HG03159 (cell line): ENCODE measurements at regions not wholly inside any gene's neighbourhood (a gene's known extent, or its start where the extent isn't known, plus 50 kb on each side); places are given as distances from the start of the nearest gene placed in this dataset.

Experiments
- ATAC-seq: cut with Tn5 transposase; IDR thresholded peaks from one replicate; pipeline ENCODE4 v1.9.1; 2021; ENCODE audit warnings: mild to moderate bottlenecking, moderate library complexity; ENCODE audit not compliant: unreplicated experiment

- ATAC-seq: no peak
Measured at GRCh38 chr10:128722947-128723346, 596.7 kb upstream of the MKI67 start.

GRCh38 chr10:128723631-128724205, 597.5 kb upstream of the MKI67 start:
- ATAC-seq: no peak

- ATAC-seq: no peak
Measured at GRCh38 chr10:128725531-128725930, 599.3 kb upstream of the MKI67 start.

GRCh38 chr10:128727114-128727513, 600.9 kb upstream of the MKI67 start:
- no peak for ATAC-seq

GRCh38 chr10:128729910-128730420, 603.7 kb upstream of the MKI67 start:
- ATAC-seq: no peak

DNA sequence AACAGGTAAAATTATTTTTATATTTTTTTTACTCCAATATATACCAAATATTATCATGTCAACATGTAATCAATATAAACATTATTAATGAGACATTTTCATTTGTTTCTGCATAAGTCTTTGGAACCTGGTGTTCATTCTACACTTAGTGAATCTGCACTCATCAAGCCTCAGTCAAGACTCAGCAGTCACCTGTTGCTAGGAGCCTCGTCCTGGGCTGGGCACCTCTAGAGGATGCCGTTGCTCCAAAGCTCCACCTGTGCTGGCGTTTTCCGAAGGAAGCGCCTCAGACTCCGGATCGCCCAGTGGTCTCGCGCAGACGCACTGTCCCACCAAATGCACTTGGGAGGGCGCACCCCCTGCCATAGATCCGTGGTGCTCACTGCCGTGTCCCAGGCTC, 604.7 kb upstream of the MKI67 start:
- no peak for ATAC-seq

DNA sequence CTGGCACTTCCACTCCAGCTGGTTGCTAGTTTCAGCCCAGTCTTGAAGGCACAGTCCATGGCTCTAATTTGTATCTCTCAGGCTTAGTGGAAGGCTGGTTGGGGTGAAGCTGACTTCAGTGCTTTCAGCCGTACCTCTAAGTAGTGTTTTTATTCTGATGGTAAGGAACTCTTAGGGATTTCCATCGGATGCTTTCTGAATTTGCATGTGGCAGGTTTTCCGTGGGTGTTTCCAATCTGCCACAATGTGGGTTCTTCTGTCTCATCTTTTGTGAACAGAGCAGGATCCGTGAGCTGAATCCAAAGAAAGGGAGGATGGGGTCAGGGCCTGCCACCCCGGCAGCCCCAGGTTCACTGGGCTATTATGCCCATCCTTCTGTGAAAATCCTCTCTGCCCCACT, 607.9 kb upstream of the MKI67 start:
- no peak for ATAC-seq

DNA sequence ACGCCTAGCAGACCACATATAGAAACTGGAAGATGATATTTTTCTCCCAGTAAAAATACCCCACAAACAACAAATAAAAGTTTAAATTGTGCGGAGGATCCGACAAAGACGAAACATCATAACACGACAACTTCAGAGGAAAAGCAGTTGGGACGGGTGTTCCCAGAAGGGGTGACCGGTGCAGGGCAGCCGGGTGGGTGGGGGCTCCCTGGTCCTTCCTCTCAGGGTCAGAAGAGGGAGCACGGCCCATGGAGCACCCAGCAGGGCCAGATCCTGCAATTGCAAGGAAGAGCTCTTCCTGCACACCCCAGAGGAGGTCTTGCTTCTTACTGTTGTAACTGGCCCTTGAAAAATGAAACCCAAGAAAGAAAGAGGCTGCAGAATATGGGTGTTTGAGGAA, 608.5 kb upstream of the MKI67 start:
- ATAC-seq: no peak

DNA sequence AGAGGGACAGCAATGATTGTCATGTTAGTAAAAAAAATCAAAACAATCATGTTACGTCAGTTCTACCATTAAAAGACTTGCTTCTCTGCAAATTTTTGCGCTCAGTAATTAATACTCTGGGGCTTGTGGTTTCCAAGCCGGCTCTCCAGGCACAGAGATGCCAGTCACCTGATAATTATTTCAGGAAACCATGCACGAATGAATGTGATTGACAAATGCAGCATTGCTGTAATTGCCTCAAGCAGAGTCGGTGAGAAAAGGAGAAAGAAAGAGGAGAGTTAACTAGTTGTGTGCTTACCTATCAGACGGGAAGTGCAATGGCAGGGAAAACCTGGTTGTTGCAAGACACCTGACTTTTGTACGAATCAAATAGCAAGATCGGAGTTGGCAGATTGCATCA, 609.8 kb upstream of the MKI67 start:
- no peak for ATAC-seq

GRCh38 chr10:128738386-128738915, 612.2 kb upstream of the MKI67 start:
- no peak for ATAC-seq

GRCh38 chr10:128739930-128740329, 613.7 kb upstream of the MKI67 start:
- no peak for ATAC-seq

DNA sequence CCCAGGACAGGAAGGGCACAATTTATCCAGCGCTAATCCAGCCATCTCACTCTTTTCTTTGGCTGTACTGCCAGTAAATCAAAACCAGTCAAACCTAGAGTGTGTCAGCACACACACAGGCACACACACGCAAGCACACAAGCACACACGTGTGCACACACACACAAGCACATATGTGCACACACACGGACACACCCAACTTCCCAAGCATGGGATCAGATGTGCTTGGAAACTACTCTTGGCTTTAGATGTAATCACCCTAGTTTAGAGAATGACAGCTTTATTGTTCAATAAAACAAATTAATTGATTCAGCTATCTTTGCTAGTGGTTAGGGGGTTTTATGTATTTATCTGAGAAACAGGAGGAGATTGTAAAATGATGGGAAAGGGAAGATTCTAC, 615.0 kb upstream of the MKI67 start:
- ATAC-seq: no peak

- ATAC-seq: no peak
Measured at GRCh38 chr10:128741680-128742079, 615.5 kb upstream of the MKI67 start.

DNA sequence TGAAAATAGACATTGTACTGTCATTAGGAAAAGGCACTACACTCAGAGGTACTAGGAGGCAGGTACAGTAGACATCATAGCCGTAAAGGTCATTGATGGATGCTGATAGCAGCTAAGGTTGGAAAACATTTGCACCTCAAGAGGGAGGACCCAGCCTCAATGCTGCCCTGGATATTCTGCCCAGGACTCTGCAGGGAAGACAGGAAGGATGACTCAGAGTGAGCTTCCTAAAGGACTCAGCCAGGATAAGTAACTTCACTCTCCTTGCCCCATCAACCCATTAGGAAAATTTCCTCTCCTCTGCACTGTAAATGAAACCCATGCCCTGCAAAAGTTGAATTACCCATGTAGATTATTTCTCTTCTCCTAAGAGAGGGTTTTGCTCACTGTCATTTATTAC, 617.9 kb upstream of the MKI67 start:
- no peak for ATAC-seq

DNA sequence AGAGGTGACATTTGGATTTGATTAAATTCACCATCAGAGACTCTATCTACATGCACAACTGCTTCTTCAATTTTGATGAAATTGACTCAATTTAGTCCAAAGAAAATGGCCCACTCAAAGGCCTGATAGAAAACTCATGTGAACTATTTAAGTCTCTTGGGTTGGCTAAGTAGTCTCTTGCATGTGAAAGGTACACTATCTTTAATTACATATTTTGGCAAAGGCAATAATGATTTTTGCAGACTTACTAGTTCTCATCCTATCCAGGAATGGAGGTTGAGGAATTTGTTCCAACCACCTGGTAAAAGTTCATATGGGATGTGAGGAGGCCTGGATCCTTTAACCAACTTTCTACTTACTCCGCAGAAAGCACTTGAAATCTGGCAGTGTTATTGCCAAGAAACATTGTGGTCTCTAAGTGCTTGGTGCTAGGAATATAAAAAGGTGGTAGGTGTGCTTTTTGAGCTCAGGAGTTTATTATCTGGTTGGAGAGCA, 618.6 kb upstream of the MKI67 start:
- no peak for ATAC-seq

DNA sequence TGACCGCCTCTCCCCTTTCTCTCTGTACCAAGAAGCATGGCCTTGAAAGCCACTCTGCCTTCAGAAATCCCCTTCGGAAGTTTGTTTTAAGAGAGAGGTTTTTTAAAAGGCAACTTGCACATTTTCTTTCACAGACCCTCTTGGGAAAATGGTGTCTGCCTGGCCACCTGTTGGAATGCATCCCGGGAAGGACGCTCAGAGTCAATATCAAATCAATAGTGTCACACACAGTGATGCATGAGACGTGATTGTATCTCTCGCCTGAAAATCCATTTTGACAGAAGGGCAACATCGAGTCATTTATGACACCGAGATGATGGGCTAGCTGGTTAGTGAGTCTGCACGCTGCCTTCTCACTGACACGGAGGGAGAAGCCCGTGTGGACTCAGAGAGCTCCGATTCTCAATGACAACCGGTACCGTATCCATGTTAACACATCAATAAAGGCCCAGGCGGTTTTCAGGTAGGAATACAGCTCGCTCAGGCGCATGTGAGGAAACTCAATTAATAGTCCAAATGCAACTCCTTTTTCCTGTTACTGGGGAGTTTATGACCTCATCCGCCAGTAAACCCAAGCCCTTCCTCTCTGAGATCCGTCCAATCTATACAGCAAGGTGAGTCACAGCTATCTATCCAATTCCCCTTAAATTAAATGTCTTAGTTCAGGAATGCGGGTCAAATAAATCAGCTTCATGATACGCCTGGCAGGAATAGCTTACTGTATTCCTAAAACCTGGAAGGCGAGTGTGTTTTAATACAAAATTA, 621.5 kb upstream of the MKI67 start:
- no peak for ATAC-seq

- no peak for ATAC-seq
Measured at GRCh38 chr10:128751284-128751683, 625.1 kb upstream of the MKI67 start.

- no peak for ATAC-seq
Measured at GRCh38 chr10:128751851-128752250, 625.6 kb upstream of the MKI67 start.

DNA sequence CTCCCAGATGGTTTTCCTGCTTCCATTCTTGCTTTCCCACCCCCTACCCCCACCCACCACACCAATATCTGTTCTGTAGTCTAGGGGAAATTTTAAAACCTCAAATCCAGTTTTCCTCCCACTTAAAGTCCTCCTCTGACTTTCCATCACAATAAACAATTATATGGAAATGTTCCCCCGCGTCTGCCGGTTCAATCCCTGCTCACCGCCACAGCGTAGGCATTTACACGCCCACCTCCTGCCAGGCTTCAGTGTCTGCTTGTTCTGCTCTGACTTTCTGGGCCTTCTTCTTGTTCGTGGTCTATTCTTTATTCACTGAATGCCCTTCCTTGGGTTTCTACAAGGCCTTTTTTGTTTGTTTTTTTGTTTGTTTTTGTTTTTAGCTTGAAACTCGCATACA, 633.0 kb upstream of the MKI67 start:
- ATAC-seq: no peak

DNA sequence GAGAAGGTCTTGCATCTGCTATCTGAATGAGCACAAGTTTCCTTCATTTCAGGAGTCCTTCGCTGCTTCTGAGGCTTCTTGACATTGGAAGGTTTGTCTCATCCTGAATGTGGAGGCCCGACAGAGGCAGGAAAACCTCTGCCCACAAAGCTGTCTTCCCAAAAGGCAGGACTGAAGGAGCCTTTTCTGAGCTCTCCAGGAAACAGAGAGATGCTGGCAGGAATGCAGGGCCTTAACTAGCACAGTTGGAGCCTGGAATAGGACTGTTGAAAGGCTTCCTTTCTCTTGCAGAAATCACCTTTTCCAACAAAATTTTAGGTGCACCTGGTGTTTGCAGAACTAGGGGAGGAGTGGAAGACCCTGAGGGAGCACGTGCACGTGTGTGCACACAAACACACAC, 637.4 kb upstream of the MKI67 start:
- no peak for ATAC-seq

GRCh38 chr10:128764190-128764589, 638.0 kb upstream of the MKI67 start:
- no peak for ATAC-seq

DNA sequence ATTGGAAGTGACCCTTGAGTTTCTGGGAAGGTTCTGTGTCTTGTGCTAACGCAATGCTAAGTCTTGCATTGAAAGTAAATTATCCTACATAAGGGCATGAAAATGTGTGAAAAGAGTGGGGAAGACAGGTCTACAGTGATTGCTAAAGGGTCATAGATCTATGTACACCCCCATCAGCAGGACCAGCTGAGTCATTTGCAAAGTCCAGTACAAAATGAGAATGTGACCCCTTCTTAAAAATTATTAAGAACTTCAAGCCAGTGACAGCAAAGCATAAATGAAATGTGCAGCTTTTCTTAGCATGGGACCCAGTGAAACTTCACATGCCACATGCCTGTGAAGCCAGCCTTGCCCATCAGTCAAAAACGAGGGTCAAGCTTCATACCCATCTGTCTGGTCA, 640.7 kb upstream of the MKI67 start:
- no peak for ATAC-seq
